OCI-LY1 (cell line): ENCODE measurements at regions not wholly inside any gene's neighbourhood (a gene's known extent, or its start where the extent isn't known, plus 50 kb on each side); places are given as distances from the start of the nearest gene placed in this dataset.

Source experiments
- CTCF ChIP-seq: fragments of 200-600 bp; sonication (generic), shearing (Covaris generic); IDR thresholded peaks from 2 replicates; pipeline ENCODE4 v1.5.1; 2017; ENCODE audit warnings: mild to moderate bottlenecking, antibody characterized with exemption, low read length, moderate library complexity, mixed read lengths
- EZH2 ChIP-seq: fragments of 200-600 bp; sonication (generic), shearing (Covaris generic); IDR thresholded peaks from 2 replicates; pipeline ENCODE4 v1.8.0; 2017; ENCODE audit warnings: borderline replicate concordance, mixed run types, mild to moderate bottlenecking, antibody characterized with exemption, low read length, moderate library complexity, mixed read lengths

GRCh38 chr13:59343993-59344822, 819.5 kb downstream of the DIAPH3 start:
- no peak for TF ChIP-seq CTCF
- no peak for TF ChIP-seq EZH2
